SW 1271 (cell line): ENCODE measurements at regions not wholly inside any gene's neighbourhood (a gene's known extent, or its start where the extent isn't known, plus 50 kb on each side); places are given as distances from the start of the nearest gene placed in this dataset.
"Not testable (repeated sequence)": the region's sequence is repeated elsewhere in the genome, so short reads cannot be mapped to it uniquely, and the experiment has no call there.

ENCODE experiments used
- DNase-seq, 2 experiments: peaks; one replicate each; lab custom pipeline; 2025; lab: John Stamatoyannopoulos, UW

- not testable (repeated sequence) for DNase-seq
Observed at GRCh38 chr1:147348592-147348991, 106.1 kb downstream of the CHD1L start.

DNA sequence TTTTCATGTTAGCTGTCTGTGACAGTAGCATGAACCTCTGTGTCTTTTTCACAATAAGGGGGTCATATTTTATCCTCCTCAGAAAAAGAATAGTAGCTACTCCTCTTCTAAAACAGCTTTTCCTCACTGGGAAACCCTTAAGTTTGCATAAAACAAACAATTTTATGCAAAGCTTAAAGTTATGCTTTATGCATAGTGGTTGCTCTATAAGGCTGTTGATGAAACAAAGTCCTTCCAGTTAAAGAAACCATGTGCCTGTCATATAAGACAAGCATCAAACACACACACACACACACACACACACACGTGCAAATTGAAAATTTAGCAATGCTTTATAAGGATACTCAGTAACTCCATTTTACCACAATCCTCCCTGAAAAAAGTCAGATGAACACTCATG lies 107.0 kb downstream of the CHD1L start:
- DNase-seq = no peak

DNA sequence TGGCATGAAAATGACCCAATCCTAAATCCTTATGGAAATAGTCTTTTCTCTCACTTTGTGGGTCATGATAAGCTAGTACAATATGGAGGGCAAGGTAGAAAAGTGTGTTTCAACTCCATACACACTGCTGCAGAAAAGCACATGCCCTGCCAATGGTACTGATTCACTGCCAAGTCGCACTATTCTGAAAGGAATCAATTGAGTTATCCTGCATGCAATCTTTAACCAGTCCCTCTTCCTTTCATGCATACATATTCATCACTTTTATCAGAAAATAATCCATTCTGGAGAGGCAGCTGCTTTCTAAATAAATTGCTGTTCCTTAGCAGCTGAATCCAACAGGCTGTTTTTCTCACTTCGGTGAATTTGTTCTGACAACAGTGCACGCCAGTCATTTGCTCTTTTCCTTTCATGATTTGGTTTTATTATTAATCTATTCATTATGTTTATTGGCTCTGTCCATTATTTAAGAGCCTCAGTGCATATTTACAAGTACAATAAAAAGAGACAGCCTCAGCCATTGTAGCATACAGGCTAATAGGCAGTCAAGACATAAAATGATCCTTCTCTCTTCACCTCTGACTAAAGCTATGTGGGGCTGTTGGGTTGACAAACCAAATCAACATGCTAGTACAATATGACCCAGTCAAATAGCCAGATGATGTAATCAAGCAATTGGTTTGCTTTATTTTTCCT lies 108.8 kb downstream of the CHD1L start:
- no peak for DNase-seq

DNA sequence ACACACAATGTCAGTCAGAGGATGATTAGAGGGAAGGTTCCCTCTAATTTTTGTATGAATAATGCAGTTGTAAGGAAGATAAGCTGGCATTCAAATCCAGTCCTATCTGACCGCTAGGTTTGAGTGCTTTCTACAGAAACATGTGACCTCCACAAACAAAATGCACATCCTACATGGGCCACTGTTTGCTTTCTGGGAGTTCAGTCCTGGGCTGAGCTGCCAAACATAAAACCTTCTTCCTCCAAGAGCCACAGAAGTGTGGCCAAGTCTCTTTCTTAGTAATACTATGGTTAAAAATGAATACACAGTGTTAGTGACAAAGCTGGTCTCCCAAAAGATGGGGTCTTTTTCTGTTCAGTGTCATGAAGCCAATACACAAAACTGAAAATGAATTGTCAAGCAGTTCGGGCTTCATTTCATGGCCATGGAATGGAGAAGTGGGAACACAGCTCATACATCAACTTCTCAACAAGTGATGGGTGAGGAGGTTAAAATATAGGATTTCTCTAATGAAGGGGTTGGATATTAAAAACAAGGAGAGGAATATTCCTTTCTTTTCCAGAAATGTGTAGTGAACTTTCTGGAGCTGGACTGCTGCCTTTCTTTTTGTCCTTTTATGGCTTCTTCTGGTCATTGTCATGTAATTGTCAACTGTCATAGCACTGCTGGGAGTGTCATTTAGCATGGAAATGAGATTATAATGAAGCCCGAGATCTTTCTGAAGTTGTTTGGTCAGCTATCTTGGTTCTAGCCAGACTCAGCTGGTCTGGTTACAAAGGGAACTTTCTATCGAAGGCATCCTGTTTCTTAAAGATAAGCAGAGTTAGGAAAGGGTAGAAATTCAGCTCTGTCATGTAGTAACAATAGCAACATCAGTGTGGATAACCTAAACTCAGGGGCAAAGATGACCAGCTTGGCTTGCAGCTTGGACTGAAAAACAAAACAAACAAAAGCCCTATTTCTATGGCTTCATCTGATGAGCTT lies 135.1 kb downstream of the CHD1L start:
- DNase-seq = no peak

- no peak for DNase-seq
Observed at GRCh38 chr1:147379889-147380288, 137.4 kb downstream of the CHD1L start.

DNA sequence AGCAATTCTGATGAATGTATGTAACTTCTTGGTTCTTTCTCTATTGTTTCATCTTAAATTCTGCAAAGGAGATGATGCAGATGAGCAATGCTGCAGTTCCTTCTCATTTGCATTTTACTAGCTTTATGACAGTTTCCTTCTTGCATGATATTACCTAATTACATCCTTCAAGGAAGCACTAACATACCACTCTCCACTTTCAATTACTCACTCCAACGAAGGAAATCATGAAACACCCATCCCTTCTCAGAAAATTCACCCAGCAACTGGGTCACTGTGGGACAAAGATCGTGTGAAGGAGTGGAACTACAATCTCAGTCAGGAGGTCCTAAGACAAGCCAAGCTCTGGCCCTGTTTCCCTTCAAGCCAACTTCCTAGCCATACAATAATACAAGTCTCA lies 142.3 kb downstream of the CHD1L start:
- DNase-seq = no peak

- no peak for DNase-seq
Observed at GRCh38 chr1:147388969-147389368, 146.5 kb downstream of the CHD1L start.

DNA sequence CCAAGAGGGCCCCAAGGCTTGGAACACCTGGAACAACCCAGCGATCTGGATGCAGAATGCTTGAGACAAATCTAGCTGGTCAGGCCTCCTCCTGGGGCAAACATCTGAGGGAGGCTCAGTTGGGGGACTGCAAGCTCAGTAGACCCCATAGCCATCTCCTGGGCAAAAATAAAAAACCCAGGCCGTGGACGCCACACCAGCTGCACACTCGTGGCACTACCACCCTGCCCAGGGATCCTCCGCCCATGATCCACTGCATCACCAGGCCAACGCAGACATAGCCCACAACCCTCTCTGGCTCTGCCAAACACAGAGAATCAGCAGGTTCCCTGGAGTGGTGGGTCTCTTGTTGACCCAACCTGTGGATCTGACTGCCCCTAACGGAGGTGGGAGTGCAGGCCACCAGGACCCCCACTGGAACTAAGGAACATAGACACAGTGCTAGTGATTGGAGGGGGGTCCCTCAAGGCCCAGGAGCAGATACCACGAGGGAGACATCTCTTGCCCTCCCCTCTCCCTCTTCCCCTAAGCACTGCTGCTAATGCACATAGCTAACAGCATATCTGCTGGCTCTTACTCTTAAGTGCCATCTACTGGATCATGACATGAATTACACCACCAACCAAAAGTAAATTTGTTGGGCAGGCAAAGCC lies 147.2 kb downstream of the CHD1L start:
- DNase-seq = peak in 1 of 2 experiments; percentile 1

GRCh38 chr1:147390185-147390542 lies 147.7 kb downstream of the CHD1L start:
- DNase-seq = no peak

DNA sequence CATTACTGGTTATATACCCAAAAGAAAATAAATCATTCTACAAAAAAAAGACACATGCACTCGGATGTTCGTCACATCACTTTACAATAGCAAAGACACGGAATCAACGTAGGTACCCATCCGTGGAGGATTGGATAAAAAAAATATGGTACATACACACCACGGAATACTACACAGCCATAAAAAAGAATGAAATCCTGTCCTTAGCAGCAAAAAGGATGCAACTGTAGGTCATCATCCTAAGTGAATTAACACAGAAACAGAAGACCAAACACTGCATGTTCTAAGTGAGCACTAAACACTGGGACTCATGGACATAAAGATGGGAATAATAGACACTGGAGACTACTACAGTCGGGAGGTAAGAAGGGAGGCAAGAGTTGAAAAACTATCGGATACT lies 148.6 kb downstream of the CHD1L start:
- DNase-seq = no peak

GRCh38 chr1:147402326-147403045 lies 138.8 kb upstream of the BCL9 start:
- not testable (repeated sequence) for DNase-seq

DNA sequence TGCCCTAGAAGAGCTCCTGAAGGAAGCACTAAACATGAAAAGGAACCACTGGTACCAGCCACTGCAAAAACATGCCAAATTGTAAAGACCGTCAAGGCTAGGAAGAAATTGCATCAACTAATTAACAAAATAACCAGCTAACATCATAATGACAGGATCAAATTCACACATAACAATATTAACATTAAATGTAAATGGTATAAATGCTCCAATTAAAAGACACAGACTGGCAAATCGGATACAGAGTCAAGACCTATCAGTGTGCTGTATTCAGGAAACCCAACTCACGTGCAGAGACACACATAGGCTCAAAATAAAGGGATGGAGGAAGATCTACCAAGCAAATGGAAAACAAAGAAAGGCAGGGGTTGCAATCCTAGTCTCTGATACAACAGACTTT lies 137.0 kb upstream of the BCL9 start:
- not testable (repeated sequence) for DNase-seq

DNA sequence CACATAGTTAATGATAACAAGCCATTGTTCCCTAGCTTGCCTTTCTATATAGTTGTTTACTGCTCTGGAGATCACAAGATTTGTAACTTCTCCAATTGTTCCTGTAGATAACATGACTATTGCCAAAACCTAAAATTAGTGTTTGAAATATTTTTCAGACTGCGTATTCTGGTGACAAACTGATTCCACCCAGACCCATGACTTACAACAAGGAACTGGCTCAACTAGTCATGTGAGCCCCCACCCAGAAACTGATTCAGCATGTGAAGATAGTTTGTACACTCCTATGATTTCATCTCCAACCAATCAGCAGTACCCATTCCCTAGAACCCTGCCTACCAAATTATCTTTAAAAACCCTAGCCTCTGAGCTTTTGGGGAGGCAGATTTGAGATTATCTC lies 131.4 kb upstream of the BCL9 start:
- DNase-seq = no peak

DNA sequence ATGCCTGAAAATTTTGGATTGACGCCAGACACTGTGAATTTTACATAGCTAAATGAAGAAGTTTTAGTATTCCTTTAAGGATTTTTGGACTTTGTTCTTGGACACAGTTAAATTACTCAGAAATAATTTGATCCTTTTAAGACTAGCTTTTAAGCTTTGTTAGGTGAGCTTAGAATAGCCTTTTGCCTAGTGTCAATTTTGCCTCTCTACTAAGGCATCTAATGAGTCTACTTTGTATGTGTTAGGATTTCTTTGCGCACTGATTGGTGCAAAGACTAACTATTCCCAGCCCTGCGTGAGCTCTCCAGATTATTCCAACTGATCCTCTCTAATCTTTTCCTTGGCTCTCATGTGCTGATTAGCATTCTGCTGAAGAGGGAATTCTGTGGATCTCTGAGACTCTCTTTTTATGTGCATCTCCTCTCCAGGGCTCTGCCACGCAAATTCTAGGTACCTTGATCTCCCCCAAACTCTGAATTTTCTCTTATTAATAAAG lies 128.1 kb upstream of the BCL9 start:
- no peak for DNase-seq

- DNase-seq = no peak
Observed at GRCh38 chr1:147414505-147415163, 126.7 kb upstream of the BCL9 start.

DNA sequence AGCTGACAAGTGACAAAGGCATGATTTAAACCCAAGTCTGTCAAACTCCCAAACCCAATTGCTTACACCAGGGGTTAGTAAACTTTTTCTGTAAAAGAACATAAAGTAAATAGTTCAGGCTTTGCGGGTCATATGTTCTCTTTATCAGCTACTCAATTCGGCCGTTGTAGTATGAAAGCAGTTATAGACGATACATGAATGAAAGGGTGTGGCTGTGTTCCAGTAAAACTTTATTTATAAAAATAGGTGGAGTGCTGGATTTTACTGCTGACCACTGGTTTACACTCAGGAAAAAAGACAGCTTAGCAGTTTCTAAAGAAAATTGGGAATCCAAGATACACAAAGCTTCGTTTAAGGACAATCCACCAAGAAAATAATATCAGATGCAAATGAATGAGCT lies 124.3 kb upstream of the BCL9 start:
- DNase-seq = no peak

- not testable (repeated sequence) for DNase-seq
Observed at GRCh38 chr1:147423100-147423827, 118.0 kb upstream of the BCL9 start.

- no peak for DNase-seq
Observed at GRCh38 chr1:147434921-147435320, 106.4 kb upstream of the BCL9 start.

- no peak for DNase-seq
Observed at GRCh38 chr1:147444381-147444780, 96.9 kb upstream of the BCL9 start.

GRCh38 chr1:147451628-147452027 lies 89.7 kb upstream of the BCL9 start:
- no peak for DNase-seq

- DNase-seq = no peak
Observed at GRCh38 chr1:147452809-147453208, 88.5 kb upstream of the BCL9 start.
